ENCODE measurements at regions not wholly inside any gene's neighbourhood (a gene's known extent, or its start where the extent isn't known, plus 50 kb on each side); places are given as distances from the start of the nearest gene placed in this dataset.

GRCh38 chr18:26709897-26710296 is 155.6 kb downstream of the AQP4 start:
- TF ChIP-seq CTCF (IDR thresholded peaks at IDR 0.05) (no peak), POLR2A (IDR thresholded peaks at IDR 0.05) (no peak)
